Smooth muscle cell (in vitro differentiated cells): ENCODE measurements at regions not wholly inside any gene's neighbourhood (a gene's known extent, or its start where the extent isn't known, plus 50 kb on each side); places are given as distances from the start of the nearest gene placed in this dataset.

Experiments used
- DNase-seq: peaks from one replicate; lab custom pipeline; 2025; ENCODE audit not compliant: unreplicated experiment; lab: John Stamatoyannopoulos, UW
- H2AFZ ChIP-seq: fragments of 200-600 bp; sonication (generic); 2 replicates; pipeline ENCODE4 v1.6.0; 2016; ENCODE audit warnings: antibody characterized with exemption, low read depth, mild to moderate bottlenecking
- H3F3A ChIP-seq: fragments of 200-600 bp; sonication (generic); 2 replicates; pipeline ENCODE4 v1.6.0; 2017; ENCODE audit warnings: antibody characterized with exemption, low read depth
- H3K27ac ChIP-seq: fragments of 200-600 bp; sonication (generic); 2 replicates; pipeline ENCODE4 v1.5.1; 2016; ENCODE audit warnings: low read depth, mild to moderate bottlenecking
- H3K27me3 ChIP-seq: fragments of 200-600 bp; sonication (generic); 2 replicates; pipeline ENCODE4 v1.6.1; 2016; ENCODE audit warnings: low read depth, mild to moderate bottlenecking
- H3K36me3 ChIP-seq: fragments of 200-600 bp; sonication (generic); 2 replicates; pipeline ENCODE4 v1.5.1; 2016; ENCODE audit warnings: low read depth
- H3K4me1 ChIP-seq: fragments of 200-600 bp; sonication (generic); 2 replicates; pipeline ENCODE4 v1.5.1; 2016; ENCODE audit warnings: low read depth
- H3K4me2 ChIP-seq: fragments of 200-600 bp; sonication (generic); 2 replicates; pipeline ENCODE4 v1.6.0; 2016; ENCODE audit warnings: mild to moderate bottlenecking
- H3K4me3 ChIP-seq: fragments of 200-600 bp; sonication (generic); 2 replicates; pipeline ENCODE4 v1.5.1; 2016; ENCODE audit warnings: mild to moderate bottlenecking
- H3K79me2 ChIP-seq: fragments of 200-600 bp; sonication (generic); 2 replicates; pipeline ENCODE4 v1.6.0; 2016; ENCODE audit warnings: low read depth, mild to moderate bottlenecking
- H3K9ac ChIP-seq: fragments of 200-600 bp; sonication (generic); 2 replicates; pipeline ENCODE4 v1.6.0; 2016; ENCODE audit warnings: low read depth
- H3K9me3 ChIP-seq: fragments of 200-600 bp; sonication (generic); replicated peaks from 2 replicates; pipeline ENCODE4 v1.5.1; 2016; ENCODE audit warnings: low read depth
- H4K20me1 ChIP-seq: fragments of 200-600 bp; sonication (generic); 2 replicates; pipeline ENCODE4 v1.6.0; 2016; ENCODE audit warnings: low read depth
- WGBS: methylation state at CpG from one replicate; pipeline ENCODE4 v1.1.7; 2016; ENCODE audit warnings: low lambda C conversion rate; 5-methylcytosine and 5-hydroxymethylcytosine counted together
- TF ChIP-seq, protein P1 (sequence below): fragments of 200-600 bp; sonication (generic); IDR thresholded peaks from 2 replicates; pipeline ENCODE4 v1.5.1; 2017; ENCODE audit warnings: borderline replicate concordance, mild to moderate bottlenecking, antibody characterized with exemption; ENCODE audit not compliant: insufficient read depth, poor library complexity, severe bottlenecking

DNA sequence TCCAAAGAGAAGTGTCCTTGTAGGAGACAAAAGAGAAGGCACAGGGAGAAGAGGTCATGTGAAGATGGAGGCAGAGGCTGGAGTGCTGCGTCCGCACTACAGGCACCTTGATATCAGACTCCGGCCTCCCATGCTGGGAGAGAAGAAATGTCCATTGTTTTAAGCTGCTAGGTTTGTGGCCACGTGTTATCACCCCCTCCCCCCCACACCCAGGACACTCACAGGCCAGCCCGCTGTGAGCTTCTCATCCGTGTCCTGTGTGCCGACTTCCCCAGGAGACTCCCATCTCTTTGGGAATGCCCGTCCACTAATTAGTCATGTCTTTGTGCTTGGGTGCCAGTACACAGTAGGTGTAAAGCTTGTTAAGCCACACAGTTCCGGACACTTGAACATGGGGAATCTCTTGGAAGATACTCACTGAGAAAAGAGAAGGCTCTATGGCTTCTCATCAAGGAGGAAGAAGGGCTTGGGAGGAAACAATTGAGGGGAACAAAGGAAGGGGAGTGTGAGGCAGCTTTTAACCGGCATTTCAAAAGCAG is 1234.7 kb downstream of the TBC1D22A start:
- H2AFZ ChIP-seq, result no peak overlapping the region
- no peaks in the 10 kb centered on the region for H3K79me2 ChIP-seq
- no peaks in the 10 kb centered on the region for H4K20me1 ChIP-seq
- DNase-seq, result no peak
- H3K36me3 ChIP-seq, result no peaks in the 10 kb centered on the region
- WGBS, result 80% methylated on average over 10 of the region's 10 CpGs
- TF ChIP-seq, protein P1, sequence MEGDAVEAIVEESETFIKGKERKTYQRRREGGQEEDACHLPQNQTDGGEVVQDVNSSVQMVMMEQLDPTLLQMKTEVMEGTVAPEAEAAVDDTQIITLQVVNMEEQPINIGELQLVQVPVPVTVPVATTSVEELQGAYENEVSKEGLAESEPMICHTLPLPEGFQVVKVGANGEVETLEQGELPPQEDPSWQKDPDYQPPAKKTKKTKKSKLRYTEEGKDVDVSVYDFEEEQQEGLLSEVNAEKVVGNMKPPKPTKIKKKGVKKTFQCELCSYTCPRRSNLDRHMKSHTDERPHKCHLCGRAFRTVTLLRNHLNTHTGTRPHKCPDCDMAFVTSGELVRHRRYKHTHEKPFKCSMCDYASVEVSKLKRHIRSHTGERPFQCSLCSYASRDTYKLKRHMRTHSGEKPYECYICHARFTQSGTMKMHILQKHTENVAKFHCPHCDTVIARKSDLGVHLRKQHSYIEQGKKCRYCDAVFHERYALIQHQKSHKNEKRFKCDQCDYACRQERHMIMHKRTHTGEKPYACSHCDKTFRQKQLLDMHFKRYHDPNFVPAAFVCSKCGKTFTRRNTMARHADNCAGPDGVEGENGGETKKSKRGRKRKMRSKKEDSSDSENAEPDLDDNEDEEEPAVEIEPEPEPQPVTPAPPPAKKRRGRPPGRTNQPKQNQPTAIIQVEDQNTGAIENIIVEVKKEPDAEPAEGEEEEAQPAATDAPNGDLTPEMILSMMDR, result no peak
- no peak overlapping the region for H3K9ac ChIP-seq
- no peak overlapping the region for H3K4me3 ChIP-seq
- no peaks in the 10 kb centered on the region for H3K9me3 ChIP-seq
- H3K4me1 ChIP-seq, result no peaks in the 10 kb centered on the region
- H3K27ac ChIP-seq, result no peak overlapping the region
- no peak overlapping the region for H3K4me2 ChIP-seq
- no peaks in the 10 kb centered on the region for H3K27me3 ChIP-seq
- H3F3A ChIP-seq, result no peaks in the 10 kb centered on the region

- no peaks in the 10 kb centered on the region for H3K4me1 ChIP-seq
- no peaks in the 10 kb centered on the region for H3K27me3 ChIP-seq
- H3F3A ChIP-seq, result no peaks in the 10 kb centered on the region
- H3K9ac ChIP-seq, result no peak overlapping the region
- no peak overlapping the region for H3K27ac ChIP-seq
- no peaks in the 10 kb centered on the region for H3K9me3 ChIP-seq
- TF ChIP-seq, protein P1, result no peak
- H3K79me2 ChIP-seq, result no peaks in the 10 kb centered on the region
- DNase-seq, result no peak
- H4K20me1 ChIP-seq, result no peaks in the 10 kb centered on the region
- H3K4me3 ChIP-seq, result no peak overlapping the region
- no peak overlapping the region for H2AFZ ChIP-seq
- WGBS, result 95% methylated on average over 8 of the region's 8 CpGs
- H3K4me2 ChIP-seq, result no peak overlapping the region
- no peaks in the 10 kb centered on the region for H3K36me3 ChIP-seq
These were observed 1234.0 kb downstream of the TBC1D22A start for GRCh38 chr22:47996446-47996857.

- TF ChIP-seq, protein P1, result no peak
- H3K79me2 ChIP-seq, result no peaks in the 10 kb centered on the region
- no peaks in the 10 kb centered on the region for H3K9me3 ChIP-seq
- H2AFZ ChIP-seq, result no peak overlapping the region
- DNase-seq, result no peak
- no peak overlapping the region for H3K27ac ChIP-seq
- H3K27me3 ChIP-seq, result no peaks in the 10 kb centered on the region
- WGBS, result 84% methylated on average over 8 of the region's 8 CpGs
- no peaks in the 10 kb centered on the region for H4K20me1 ChIP-seq
- no peak overlapping the region for H3K4me2 ChIP-seq
- H3F3A ChIP-seq, result no peaks in the 10 kb centered on the region
- no peak overlapping the region for H3K4me3 ChIP-seq
- H3K4me1 ChIP-seq, result no peaks in the 10 kb centered on the region
- no peak overlapping the region for H3K9ac ChIP-seq
- no peaks in the 10 kb centered on the region for H3K36me3 ChIP-seq
These were observed 1233.3 kb downstream of the TBC1D22A start for GRCh38 chr22:47995718-47996117.

GRCh38 chr22:47995264-47995627 is 1232.8 kb downstream of the TBC1D22A start:
- H3K9me3 ChIP-seq, result no peaks in the 10 kb centered on the region
- TF ChIP-seq, protein P1, result no peak
- 92% methylated on average over 17 of the region's 17 CpGs for WGBS

More at GRCh38 chr22:47995264-47995627, 1232.8 kb downstream of the TBC1D22A start:
- Histone ChIP-seq H3K9ac (no peak overlapping the region), H3K36me3 (no peaks in the 10 kb centered on the region), H3K4me1 (no peaks in the 10 kb centered on the region), H2AFZ (no peak overlapping the region), H4K20me1 (no peaks in the 10 kb centered on the region), H3K27me3 (no peaks in the 10 kb centered on the region), H3K27ac (no peak overlapping the region), H3K4me2 (no peak overlapping the region), H3K79me2 (no peaks in the 10 kb centered on the region), H3F3A (no peaks in the 10 kb centered on the region), H3K4me3 (no peak overlapping the region)
- no peak for DNase-seq
